Left ventricle myocardium inferior (tissue), 1 donor: ENCODE measurements at regions not wholly inside any gene's neighbourhood (a gene's known extent, or its start where the extent isn't known, plus 50 kb on each side); places are given as distances from the start of the nearest gene placed in this dataset.

Source experiments
- DNase-seq: peaks from one replicate; pipeline ENCODE4 v3.0.0-alpha.2; 2020
- H3K27ac ChIP-seq: fragments of 200-600 bp; replicated peaks from 2 replicates; pipeline ENCODE4 v1.8.0; 2021
- H3K27me3 ChIP-seq: fragments of 200-600 bp; 2 replicates; pipeline ENCODE4 v1.8.0; 2021; ENCODE audit warnings: low read depth
- H3K36me3 ChIP-seq: fragments of 200-600 bp; 2 replicates; pipeline ENCODE4 v1.8.0; 2021
- H3K4me1 ChIP-seq: fragments of 200-600 bp; 2 replicates; pipeline ENCODE4 v1.8.0; 2021
- H3K4me3 ChIP-seq: fragments of 200-600 bp; 2 replicates; pipeline ENCODE4 v1.8.0; 2021; ENCODE audit warnings: mild to moderate bottlenecking, moderate library complexity
- H3K9me3 ChIP-seq: fragments of 200-600 bp; replicated peaks from 2 replicates; pipeline ENCODE4 v1.8.0; 2021
- intact Hi-C: fragments of 100-400 bp; cut with micrococcal nuclease; formaldehyde crosslinking; loops from one replicate; pipeline ENCODE4 v1.11.0; 2022
- TF ChIP-seq, protein P1 (sequence below): fragments of 200-600 bp; IDR thresholded peaks from 2 replicates; pipeline ENCODE4 v1.8.0; 2021; ENCODE audit warnings: antibody characterized with exemption, mild to moderate bottlenecking, borderline replicate concordance
- donor health status: DM: no; HTN: yes; CAD: no; lungs with severe emphysema.

DNA sequence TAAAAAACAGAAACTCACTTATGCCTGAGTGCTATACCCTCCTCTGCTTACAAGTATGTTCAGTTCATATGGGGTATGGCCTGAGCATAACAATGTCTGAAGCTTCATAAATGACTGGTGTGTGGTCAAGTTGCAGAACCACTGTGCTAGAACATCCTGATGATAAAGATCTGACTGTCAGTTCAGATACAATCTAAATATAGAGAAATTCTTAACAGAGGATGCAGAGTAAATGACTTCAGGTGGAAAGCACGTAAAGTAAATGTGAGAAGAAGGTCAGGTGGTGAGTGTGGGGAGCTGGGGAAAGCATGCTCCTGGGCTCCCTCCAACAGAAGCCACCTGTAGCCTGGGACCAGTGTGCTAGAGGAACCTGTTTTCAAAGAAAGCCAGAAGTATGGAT is 926.2 kb downstream of the TSN start:
- DNase-seq, result no peak
- intact Hi-C loops, result no loop called here
- TF ChIP-seq, protein P1, sequence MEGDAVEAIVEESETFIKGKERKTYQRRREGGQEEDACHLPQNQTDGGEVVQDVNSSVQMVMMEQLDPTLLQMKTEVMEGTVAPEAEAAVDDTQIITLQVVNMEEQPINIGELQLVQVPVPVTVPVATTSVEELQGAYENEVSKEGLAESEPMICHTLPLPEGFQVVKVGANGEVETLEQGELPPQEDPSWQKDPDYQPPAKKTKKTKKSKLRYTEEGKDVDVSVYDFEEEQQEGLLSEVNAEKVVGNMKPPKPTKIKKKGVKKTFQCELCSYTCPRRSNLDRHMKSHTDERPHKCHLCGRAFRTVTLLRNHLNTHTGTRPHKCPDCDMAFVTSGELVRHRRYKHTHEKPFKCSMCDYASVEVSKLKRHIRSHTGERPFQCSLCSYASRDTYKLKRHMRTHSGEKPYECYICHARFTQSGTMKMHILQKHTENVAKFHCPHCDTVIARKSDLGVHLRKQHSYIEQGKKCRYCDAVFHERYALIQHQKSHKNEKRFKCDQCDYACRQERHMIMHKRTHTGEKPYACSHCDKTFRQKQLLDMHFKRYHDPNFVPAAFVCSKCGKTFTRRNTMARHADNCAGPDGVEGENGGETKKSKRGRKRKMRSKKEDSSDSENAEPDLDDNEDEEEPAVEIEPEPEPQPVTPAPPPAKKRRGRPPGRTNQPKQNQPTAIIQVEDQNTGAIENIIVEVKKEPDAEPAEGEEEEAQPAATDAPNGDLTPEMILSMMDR, result no peak
- Histone ChIP-seq H3K27me3 (no peaks in the 10 kb centered on the region), H3K4me1 (no peaks in the 10 kb centered on the region), H3K9me3 (no peaks in the 10 kb centered on the region), H3K27ac (no peak overlapping the region), H3K4me3 (no peak overlapping the region), H3K36me3 (no peaks in the 10 kb centered on the region)

DNA sequence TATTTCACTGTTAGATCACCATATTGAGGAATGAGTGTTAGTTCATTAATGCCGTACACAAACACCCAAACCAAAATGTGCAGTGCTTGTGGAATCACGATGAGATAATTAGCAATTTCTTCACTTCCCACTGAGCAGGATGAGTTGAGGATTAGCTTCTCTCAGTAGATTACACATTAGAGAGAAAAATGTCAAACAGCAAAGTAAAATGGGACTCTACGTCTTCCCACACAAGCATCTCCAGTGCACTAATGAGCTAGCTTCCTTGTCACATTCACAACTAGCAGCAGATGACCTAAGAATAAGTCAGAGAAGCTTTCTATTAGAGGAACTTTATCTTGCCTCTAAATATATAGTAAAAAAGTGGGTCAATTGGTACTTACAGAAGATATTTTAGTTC is 926.9 kb downstream of the TSN start:
- intact Hi-C loops, result no loop called here
- H3K4me1 ChIP-seq, result no peaks in the 10 kb centered on the region
- H3K27me3 ChIP-seq, result no peaks in the 10 kb centered on the region
- H3K9me3 ChIP-seq, result no peaks in the 10 kb centered on the region
- no peak overlapping the region for H3K27ac ChIP-seq
- H3K36me3 ChIP-seq, result no peaks in the 10 kb centered on the region
- no peak overlapping the region for H3K4me3 ChIP-seq
- TF ChIP-seq, protein P1, result no peak
- DNase-seq, result no peak

GRCh38 chr2:122683018-122683417 is 927.6 kb downstream of the TSN start:
- no peak overlapping the region for H3K4me3 ChIP-seq
- no peaks in the 10 kb centered on the region for H3K36me3 ChIP-seq
- TF ChIP-seq, protein P1, result no peak
- H3K9me3 ChIP-seq, result no peaks in the 10 kb centered on the region
- no peak overlapping the region for H3K27ac ChIP-seq
- H3K27me3 ChIP-seq, result no peaks in the 10 kb centered on the region
- H3K4me1 ChIP-seq, result no peaks in the 10 kb centered on the region
- DNase-seq, result no peak
- intact Hi-C loops, result no loop called here

GRCh38 chr2:122692400-122693083 is 937.1 kb downstream of the TSN start:
- TF ChIP-seq, protein P1, result no peak
- intact Hi-C loops, result no loop called here
- Histone ChIP-seq H3K4me1 (no peaks in the 10 kb centered on the region), H3K27me3 (no peaks in the 10 kb centered on the region), H3K36me3 (no peaks in the 10 kb centered on the region), H3K27ac (no peak overlapping the region), H3K9me3 (peaks cover 18% of the 10 kb centered on the region), H3K4me3 (no peak overlapping the region)
- no peak for DNase-seq

DNA sequence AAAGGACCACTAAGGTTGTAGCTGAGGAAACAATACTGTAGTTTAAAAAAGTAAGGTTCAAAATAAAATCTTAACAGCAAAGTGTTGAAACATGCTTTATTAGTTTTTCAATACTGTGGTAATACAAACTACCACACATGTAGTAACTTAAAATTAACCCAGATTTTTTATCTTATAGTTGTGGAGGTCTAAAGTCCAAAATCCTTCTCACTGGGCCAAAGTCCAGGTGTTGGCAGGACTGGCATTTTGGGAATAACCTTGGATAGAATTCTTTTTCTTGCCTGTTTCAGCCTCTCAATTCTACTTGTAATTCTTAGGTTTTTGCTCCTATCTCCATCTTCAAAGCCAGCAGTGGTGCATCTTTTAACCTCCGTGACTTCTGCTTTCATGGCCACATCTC is 942.0 kb downstream of the TSN start:
- no peaks in the 10 kb centered on the region for H3K36me3 ChIP-seq
- TF ChIP-seq, protein P1, result no peak
- peaks cover 18% of the 10 kb centered on the region for H3K9me3 ChIP-seq
- no peak overlapping the region for H3K27ac ChIP-seq
- H3K27me3 ChIP-seq, result no peaks in the 10 kb centered on the region
- DNase-seq, result no peak
- intact Hi-C loops, result no loop called here
- no peaks in the 10 kb centered on the region for H3K4me1 ChIP-seq
- H3K4me3 ChIP-seq, result no peak overlapping the region

- Histone ChIP-seq H3K9me3 (no peaks in the 10 kb centered on the region), H3K27ac (no peak overlapping the region), H3K4me3 (no peak overlapping the region), H3K27me3 (no peaks in the 10 kb centered on the region), H3K36me3 (no peaks in the 10 kb centered on the region), H3K4me1 (no peaks in the 10 kb centered on the region)
- TF ChIP-seq, protein P1, result no peak
- no peak for DNase-seq
- intact Hi-C loops, result no loop called here
These were observed 948.2 kb downstream of the TSN start for GRCh38 chr2:122703676-122704075.
